GM21529 (cell line): ENCODE measurements at regions not wholly inside any gene's neighbourhood (a gene's known extent, or its start where the extent isn't known, plus 50 kb on each side); places are given as distances from the start of the nearest gene placed in this dataset.

Experiments used
- ATAC-seq: cut with Tn5 transposase; IDR thresholded peaks from one replicate; pipeline ENCODE4 v1.9.1; 2021; ENCODE audit not compliant: unreplicated experiment

GRCh38 chr3:159123877-159124276 is 322.0 kb downstream of the MFSD1 start:
- ATAC-seq, result no peak

- no peak for ATAC-seq
These were observed 324.6 kb downstream of the MFSD1 start for GRCh38 chr3:159126261-159127020.

DNA sequence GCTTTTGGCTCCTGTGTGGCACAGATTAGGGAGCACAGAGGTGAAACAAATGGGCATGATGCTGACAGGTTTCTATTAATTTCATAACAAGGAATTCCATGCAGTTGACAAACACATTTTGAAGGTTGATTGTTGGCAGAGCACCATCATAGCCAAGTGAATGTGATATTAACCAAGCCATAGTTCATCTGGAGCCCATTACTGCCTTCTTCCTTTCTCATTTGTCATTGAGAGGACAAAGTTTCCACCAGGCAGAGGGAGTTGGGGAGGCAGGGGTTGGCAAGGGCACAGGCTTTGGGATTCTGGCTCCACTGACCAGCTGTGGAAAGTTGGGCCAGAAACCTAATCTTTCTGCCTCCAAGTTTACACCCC is 325.2 kb downstream of the MFSD1 start:
- ATAC-seq, result no peak

GRCh38 chr3:159128628-159129027 is 326.8 kb downstream of the MFSD1 start:
- no peak for ATAC-seq

GRCh38 chr3:159130108-159130507 is 328.3 kb downstream of the MFSD1 start:
- no peak for ATAC-seq

GRCh38 chr3:159131376-159131775 is 329.5 kb downstream of the MFSD1 start:
- ATAC-seq, result no peak

- no peak for ATAC-seq
These were observed 336.1 kb downstream of the MFSD1 start for GRCh38 chr3:159137949-159138348.

DNA sequence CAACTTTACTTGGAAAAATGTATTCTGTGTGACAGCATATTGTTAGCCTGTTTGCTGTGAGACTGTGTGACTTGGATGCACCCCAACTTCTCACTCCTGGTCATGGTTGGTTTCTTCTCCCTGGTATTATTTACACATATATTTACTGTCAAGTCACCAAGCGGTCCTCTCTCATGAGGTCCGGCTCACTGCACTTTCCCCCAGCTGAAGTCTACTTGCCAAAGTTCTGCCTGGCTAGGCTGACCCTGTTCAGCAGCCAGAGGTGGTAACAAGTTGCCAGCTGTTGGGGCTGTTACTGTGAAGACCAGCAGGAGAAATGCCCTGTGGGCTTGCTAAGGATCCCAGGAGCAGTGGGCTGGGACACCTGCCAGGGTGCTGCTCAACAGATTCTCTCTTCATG is 337.5 kb downstream of the MFSD1 start:
- ATAC-seq, result no peak

DNA sequence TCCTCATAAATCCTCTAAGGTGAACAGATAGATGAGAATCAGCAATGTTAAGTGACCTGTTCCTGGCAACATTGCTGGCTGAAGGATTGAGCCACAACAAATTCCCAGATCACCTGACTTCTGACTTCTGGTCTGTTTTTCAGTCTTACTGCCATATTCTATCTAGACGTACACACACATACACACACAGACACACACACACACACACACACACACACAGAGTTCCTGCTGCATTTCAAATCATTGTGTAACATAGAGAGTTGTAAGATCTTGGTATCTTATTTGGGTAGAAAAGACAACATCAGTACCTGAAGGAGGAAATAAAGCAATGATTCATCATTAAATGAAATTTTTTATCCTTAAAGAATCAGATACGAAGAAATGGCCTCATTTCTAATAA is 342.6 kb downstream of the MFSD1 start:
- no peak for ATAC-seq

DNA sequence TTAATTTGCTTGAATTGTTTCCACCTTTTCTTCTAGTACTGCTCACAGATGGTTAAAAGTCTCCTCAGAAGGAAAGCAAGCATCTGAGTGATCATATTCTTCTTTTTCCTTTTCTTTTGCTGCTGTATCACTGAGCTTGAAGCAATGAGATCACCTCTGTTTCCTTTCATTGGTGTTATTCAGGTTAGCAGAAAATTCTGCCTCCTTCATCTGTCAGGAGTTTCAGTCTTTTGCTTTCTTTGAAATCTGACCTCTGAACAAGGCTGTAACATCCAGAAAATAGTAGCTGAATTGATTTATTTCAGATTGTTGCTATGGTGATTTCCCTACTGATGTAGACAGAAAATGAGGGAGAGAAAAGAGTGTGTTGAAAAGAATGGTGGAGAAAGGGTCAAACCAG is 343.0 kb downstream of the MFSD1 start:
- ATAC-seq, result no peak

DNA sequence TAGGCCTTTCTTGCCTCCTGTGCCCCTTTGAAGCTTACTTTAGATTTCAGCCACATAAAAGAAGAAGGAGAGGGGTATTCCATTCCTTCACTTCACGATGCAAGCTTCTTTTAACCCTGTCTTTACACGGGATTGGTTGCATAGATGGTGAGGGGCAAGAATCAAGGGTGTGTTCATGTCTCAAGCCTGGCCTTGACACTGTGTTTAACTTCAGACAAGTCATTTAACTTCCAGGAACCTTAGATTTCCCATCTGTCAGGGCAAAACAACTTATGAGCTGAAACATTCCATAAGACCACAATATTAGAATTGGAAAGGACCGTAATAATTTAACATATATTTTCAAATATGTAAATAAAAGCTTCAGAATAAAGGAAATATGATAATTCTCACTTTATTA is 344.5 kb downstream of the MFSD1 start:
- ATAC-seq, result no peak

- ATAC-seq, result no peak
These were observed 345.1 kb downstream of the MFSD1 start for GRCh38 chr3:159146856-159147435.

GRCh38 chr3:159147813-159148212 is 346.0 kb downstream of the MFSD1 start:
- ATAC-seq, result no peak

DNA sequence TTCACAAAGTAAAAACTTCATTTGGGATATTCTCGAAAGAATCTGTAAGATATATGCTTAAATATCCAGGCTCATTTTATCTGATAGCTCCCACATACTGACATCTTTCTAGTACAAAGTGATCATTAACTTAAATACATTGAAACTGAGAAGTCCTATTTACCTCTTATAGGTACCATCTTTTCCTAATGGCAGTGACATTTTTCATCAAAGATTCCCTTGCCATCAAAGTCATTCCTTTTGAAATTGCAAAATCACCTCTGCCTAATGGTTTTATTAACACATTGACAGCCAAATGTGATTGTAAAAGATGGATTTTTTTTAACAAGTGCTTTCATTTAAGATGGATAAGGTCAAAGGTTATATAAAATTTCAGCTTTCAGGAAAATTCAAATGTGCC is 346.6 kb downstream of the MFSD1 start:
- ATAC-seq, result no peak

- ATAC-seq, result no peak
These were observed 347.3 kb downstream of the MFSD1 start for GRCh38 chr3:159149131-159149530.

DNA sequence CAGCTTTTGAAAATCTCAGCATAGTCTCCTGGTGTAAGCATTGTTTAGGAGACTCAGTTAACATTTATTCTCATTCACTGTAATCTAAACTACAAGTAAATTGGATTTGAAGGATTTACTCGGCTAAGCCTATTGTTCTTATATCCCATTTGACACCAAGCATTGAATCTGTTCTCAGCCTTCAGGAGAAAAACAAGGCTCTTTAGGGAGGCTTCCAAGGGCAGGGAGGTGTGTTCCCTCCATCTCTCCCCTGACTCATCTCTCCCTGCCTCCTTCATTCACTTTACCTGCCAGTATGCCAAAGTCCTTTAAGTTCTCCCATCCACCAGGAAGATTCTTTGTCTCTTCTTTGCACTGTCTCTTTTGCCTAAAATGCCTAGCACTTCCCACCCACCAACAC is 347.8 kb downstream of the MFSD1 start:
- ATAC-seq, result no peak

DNA sequence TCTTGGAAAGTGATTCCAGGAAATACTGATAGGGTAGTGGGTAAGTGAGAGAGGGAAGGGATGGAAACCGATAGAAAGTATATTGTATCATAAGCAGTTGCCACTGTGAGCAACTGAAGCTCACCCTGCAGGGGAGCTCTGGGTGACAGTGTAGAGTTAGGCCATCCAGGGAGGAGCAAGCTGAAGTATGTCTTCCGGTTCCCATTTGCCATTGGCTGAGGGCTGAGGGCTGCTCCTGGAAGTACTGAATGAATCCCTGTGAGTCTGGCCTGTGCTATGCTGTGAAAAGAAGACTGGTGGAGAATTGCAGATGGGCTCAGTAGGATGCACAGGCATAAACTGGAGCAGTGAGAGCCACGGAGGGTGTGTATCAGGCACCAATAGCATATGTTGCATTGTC is 348.3 kb downstream of the MFSD1 start:
- no peak for ATAC-seq

DNA sequence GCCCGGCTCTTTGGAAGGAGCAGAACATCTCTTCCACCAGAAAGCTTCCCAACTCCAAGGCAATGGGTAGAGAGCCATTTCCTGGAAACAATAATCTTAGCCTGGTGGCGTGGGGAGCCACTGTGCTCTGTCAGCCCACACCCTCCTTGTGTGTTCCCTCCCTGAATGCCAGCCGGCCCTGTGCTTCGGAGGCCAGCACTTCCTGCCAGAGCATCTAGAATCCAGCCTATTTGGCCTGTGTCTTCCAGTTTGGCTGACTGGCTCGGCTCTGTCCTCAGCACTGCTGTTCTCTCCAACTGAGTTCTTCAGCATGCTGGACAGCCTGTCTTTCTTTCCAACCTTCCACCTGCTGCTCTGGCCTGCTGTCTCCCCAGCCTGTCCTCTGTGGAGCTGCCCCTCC is 349.3 kb downstream of the MFSD1 start:
- no peak for ATAC-seq

DNA sequence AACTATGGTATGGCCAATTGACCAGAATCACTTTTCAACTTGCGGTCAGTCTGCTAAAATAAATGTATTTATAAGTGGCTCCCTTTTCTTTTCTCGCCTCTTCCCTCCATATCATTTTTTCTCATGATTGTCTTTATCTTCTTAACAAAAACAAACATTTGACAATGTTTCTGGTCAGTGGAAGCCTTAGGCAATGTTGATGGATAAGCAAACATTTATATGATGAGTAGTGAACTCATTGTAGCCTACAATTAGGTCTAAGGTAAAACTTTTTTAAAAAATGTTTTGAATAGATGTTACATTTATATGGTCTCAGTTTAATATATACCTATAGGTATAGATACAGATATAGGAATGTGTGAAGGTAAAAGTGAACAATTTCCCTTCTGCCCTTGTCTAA is 355.4 kb downstream of the MFSD1 start:
- no peak for ATAC-seq

- ATAC-seq, result no peak
These were observed 356.4 kb downstream of the MFSD1 start for GRCh38 chr3:159158213-159158612.

- ATAC-seq, result no peak
These were observed 356.9 kb downstream of the MFSD1 start for GRCh38 chr3:159158801-159159200.

DNA sequence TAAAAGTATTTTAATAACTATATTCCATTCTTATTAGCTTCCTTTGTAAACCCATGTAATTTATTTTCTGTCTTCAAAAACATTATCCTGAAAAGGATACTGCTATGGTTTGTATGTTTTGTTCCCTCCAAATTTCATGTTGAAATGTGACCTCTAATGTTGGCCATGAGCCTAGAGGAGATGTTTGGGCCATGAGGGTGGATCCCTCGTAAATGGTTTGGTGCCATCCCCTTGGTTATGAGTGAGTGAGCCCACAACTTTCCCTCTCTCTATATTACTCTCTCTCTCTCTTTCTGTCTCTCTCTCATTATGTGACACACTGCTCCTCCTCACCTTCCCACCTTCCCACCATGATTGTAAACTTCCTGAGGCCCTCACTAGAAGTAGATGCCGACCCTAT is 357.7 kb downstream of the MFSD1 start:
- ATAC-seq, result no peak

GRCh38 chr3:159163656-159164055 is 361.8 kb downstream of the MFSD1 start:
- ATAC-seq, result no peak
